ENCODE measurements at regions not wholly inside any gene's neighbourhood (a gene's known extent, or its start where the extent isn't known, plus 50 kb on each side); places are given as distances from the start of the nearest gene placed in this dataset.

DNA sequence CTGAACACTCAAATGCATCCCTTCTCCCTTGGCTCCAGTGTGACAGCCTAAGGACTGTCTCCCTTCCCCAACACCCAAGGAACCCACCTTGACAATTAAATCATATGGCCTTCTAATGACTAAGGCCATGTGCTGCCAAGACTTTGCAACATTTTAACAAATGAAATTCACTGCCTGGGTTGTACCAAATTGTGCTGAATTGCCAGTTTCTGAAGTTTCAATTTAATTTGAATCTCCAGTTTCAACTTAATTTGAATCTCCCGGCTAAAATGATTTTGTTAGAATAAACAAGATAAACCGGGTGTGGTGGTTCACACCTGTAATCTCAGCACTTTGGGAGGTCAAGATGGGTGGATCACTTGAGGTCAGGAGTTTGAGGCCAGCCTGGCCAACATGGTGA, 72.4 kb upstream of the RAP2B start:
- Histone ChIP-seq H3K27me3 (ENCODE audit: insufficient read depth, low read length) (no peaks in the 10 kb centered on the region), H3K79me2 (ENCODE audit: insufficient read depth, low read length) (no peaks in the 10 kb centered on the region), H3K9me3 (ENCODE audit: low read depth, low read length) (no peaks in the 10 kb centered on the region), H4K20me1 (ENCODE audit: insufficient read depth, low read length) (no peaks in the 10 kb centered on the region), H3K4me1 (ENCODE audit: insufficient read depth, low read length) (peaks cover 8% of the 10 kb centered on the region), H3K36me3 (ENCODE audit: insufficient read depth, low read length) (no peaks in the 10 kb centered on the region), H3K27ac (ENCODE audit: low read depth, low read length) (no peak overlapping the region), H3K4me2 (ENCODE audit: insufficient read depth, low read length) (no peak overlapping the region), H3K4me3 (ENCODE audit: insufficient read depth, low read length) (no peak overlapping the region), H2AFZ (ENCODE audit: low read length) (no peak overlapping the region)
- no peak for TF ChIP-seq CTCF (IDR thresholded peaks at IDR 0.05; ENCODE audit: extremely low read depth, low read depth, low read length)
- DNase-seq (ENCODE audit: insufficient read length, low spot score, missing footprints): no peak

GRCh38 chr3:153090973-153091372, 71.1 kb upstream of the RAP2B start:
- H4K20me1 ChIP-seq (ENCODE audit: insufficient read depth, low read length): no peaks in the 10 kb centered on the region
- H3K27me3 ChIP-seq (ENCODE audit: insufficient read depth, low read length): no peaks in the 10 kb centered on the region
- no peaks in the 10 kb centered on the region for H3K36me3 ChIP-seq (ENCODE audit: insufficient read depth, low read length)
- H3K4me1 ChIP-seq (ENCODE audit: insufficient read depth, low read length): peaks cover 8% of the 10 kb centered on the region
- H2AFZ ChIP-seq (ENCODE audit: low read length): no peak overlapping the region
- H3K4me3 ChIP-seq (ENCODE audit: insufficient read depth, low read length): no peak overlapping the region
- no peak overlapping the region for H3K27ac ChIP-seq (ENCODE audit: low read depth, low read length)
- no peak for DNase-seq (ENCODE audit: insufficient read length, low spot score, missing footprints)
- H3K4me2 ChIP-seq (ENCODE audit: insufficient read depth, low read length): no peak overlapping the region
- no peaks in the 10 kb centered on the region for H3K9me3 ChIP-seq (ENCODE audit: low read depth, low read length)
- TF ChIP-seq CTCF (IDR thresholded peaks at IDR 0.05; ENCODE audit: extremely low read depth, low read depth, low read length): no peak
- H3K79me2 ChIP-seq (ENCODE audit: insufficient read depth, low read length): no peaks in the 10 kb centered on the region

GRCh38 chr3:153093629-153094028, 68.4 kb upstream of the RAP2B start:
- Histone ChIP-seq H3K27me3 (ENCODE audit: insufficient read depth, low read length) (no peaks in the 10 kb centered on the region), H3K36me3 (ENCODE audit: insufficient read depth, low read length) (no peaks in the 10 kb centered on the region), H4K20me1 (ENCODE audit: insufficient read depth, low read length) (no peaks in the 10 kb centered on the region), H3K4me2 (ENCODE audit: insufficient read depth, low read length) (no peak overlapping the region), H3K4me3 (ENCODE audit: insufficient read depth, low read length) (no peak overlapping the region), H3K27ac (ENCODE audit: low read depth, low read length) (no peak overlapping the region), H3K9me3 (ENCODE audit: low read depth, low read length) (no peaks in the 10 kb centered on the region), H2AFZ (ENCODE audit: low read length) (no peak overlapping the region), H3K4me1 (ENCODE audit: insufficient read depth, low read length) (no peaks in the 10 kb centered on the region), H3K79me2 (ENCODE audit: insufficient read depth, low read length) (no peaks in the 10 kb centered on the region)
- no peak for DNase-seq (ENCODE audit: insufficient read length, low spot score, missing footprints)
- no peak for TF ChIP-seq CTCF (IDR thresholded peaks at IDR 0.05; ENCODE audit: extremely low read depth, low read depth, low read length)

- no peak overlapping the region for H3K27ac ChIP-seq (ENCODE audit: low read depth, low read length)
- no peaks in the 10 kb centered on the region for H3K27me3 ChIP-seq (ENCODE audit: insufficient read depth, low read length)
- no peak overlapping the region for H3K4me3 ChIP-seq (ENCODE audit: insufficient read depth, low read length)
- H3K36me3 ChIP-seq (ENCODE audit: insufficient read depth, low read length): no peaks in the 10 kb centered on the region
- no peaks in the 10 kb centered on the region for H4K20me1 ChIP-seq (ENCODE audit: insufficient read depth, low read length)
- TF ChIP-seq CTCF (IDR thresholded peaks at IDR 0.05; ENCODE audit: extremely low read depth, low read depth, low read length): no peak
- H3K9me3 ChIP-seq (ENCODE audit: low read depth, low read length): no peaks in the 10 kb centered on the region
- DNase-seq (ENCODE audit: insufficient read length, low spot score, missing footprints): no peak
- H3K79me2 ChIP-seq (ENCODE audit: insufficient read depth, low read length): no peaks in the 10 kb centered on the region
- H2AFZ ChIP-seq (ENCODE audit: low read length): peak overlapping the region; percentile 34
- H3K4me2 ChIP-seq (ENCODE audit: insufficient read depth, low read length): no peak overlapping the region
- no peaks in the 10 kb centered on the region for H3K4me1 ChIP-seq (ENCODE audit: insufficient read depth, low read length)
Measured at GRCh38 chr3:153094386-153094785, 67.6 kb upstream of the RAP2B start.
